Astrocyte (in vitro differentiated cells and primary cell): ENCODE measurements at regions not wholly inside any gene's neighbourhood (a gene's known extent, or its start where the extent isn't known, plus 50 kb on each side); places are given as distances from the start of the nearest gene placed in this dataset.

ENCODE experiments used
- DNase-seq: peaks from one replicate; pipeline ENCODE4 v3.0.0-alpha.2; 2010; ENCODE audit warnings: low read depth
- FAIRE-seq: peaks from 2 replicates; lab custom pipeline; 2011; peaks lifted over from hg19 to GRCh38; lab: Jason Lieb, UNC
- H2AFZ ChIP-seq: 2 replicates; pipeline ENCODE4 v1.6.0; 2012; ENCODE audit warnings: low read depth, low read length, inconsistent platforms
- H3K27ac ChIP-seq: 2 replicates; pipeline ENCODE4 v1.5.1; 2011; ENCODE audit warnings: low read depth, low read length, inconsistent platforms
- H3K27me3 ChIP-seq: 2 replicates; pipeline ENCODE4 v1.6.0; 2011; ENCODE audit warnings: low read length, inconsistent platforms; ENCODE audit not compliant: insufficient read depth
- H3K36me3 ChIP-seq: 2 replicates; pipeline ENCODE4 v1.5.1; 2011; ENCODE audit warnings: low read length, inconsistent platforms; ENCODE audit not compliant: insufficient read depth
- H3K4me1 ChIP-seq: 2 replicates; pipeline ENCODE4 v1.5.1; 2011; ENCODE audit warnings: low read length, inconsistent platforms; ENCODE audit not compliant: insufficient read depth
- H3K4me2 ChIP-seq: 2 replicates; pipeline ENCODE4 v1.6.0; 2012; ENCODE audit warnings: low read length, inconsistent platforms
- H3K4me3 ChIP-seq: 2 replicates; pipeline ENCODE4 v1.5.1; 2011; ENCODE audit warnings: low read depth, mild to moderate bottlenecking, low read length, inconsistent platforms; ENCODE audit not compliant: insufficient read depth
- H3K79me2 ChIP-seq: 2 replicates; pipeline ENCODE4 v1.6.0; 2012; ENCODE audit warnings: mild to moderate bottlenecking, low read length, inconsistent platforms; ENCODE audit not compliant: insufficient read depth
- H3K9ac ChIP-seq: 2 replicates; pipeline ENCODE4 v1.6.0; 2012; ENCODE audit warnings: mild to moderate bottlenecking, low read length, inconsistent platforms
- H3K9me3 ChIP-seq: 2 replicates; pipeline ENCODE4 v1.5.1; 2012; ENCODE audit warnings: low read depth, mild to moderate bottlenecking, low read length, inconsistent platforms; ENCODE audit not compliant: insufficient read depth
- H4K20me1 ChIP-seq: 2 replicates; pipeline ENCODE4 v1.6.0; 2012; ENCODE audit warnings: low read length, inconsistent platforms; ENCODE audit not compliant: insufficient read depth
- H3K27ac Mint-ChIP-seq: one replicate; pipeline ENCODE4 v1.8.0; 2021; ENCODE audit warnings: mild to moderate bottlenecking, mixed read lengths; ENCODE audit not compliant: unreplicated experiment
- H3K27me3 Mint-ChIP-seq: one replicate; pipeline ENCODE4 v1.8.0; 2021; ENCODE audit warnings: low read depth, mixed read lengths; ENCODE audit not compliant: unreplicated experiment
- H3K36me3 Mint-ChIP-seq: one replicate; pipeline ENCODE4 v1.8.0; 2021; ENCODE audit warnings: low read depth, mixed read lengths; ENCODE audit not compliant: unreplicated experiment
- H3K4me1 Mint-ChIP-seq: one replicate; pipeline ENCODE4 v1.8.0; 2021; ENCODE audit warnings: low read depth, mixed read lengths; ENCODE audit not compliant: unreplicated experiment
- H3K4me3 Mint-ChIP-seq: one replicate; pipeline ENCODE4 v1.8.0; 2021; ENCODE audit warnings: mild to moderate bottlenecking, moderate library complexity, mixed read lengths; ENCODE audit not compliant: unreplicated experiment
- H3K9me3 Mint-ChIP-seq: one replicate; pipeline ENCODE4 v1.8.0; 2021; ENCODE audit warnings: mild to moderate bottlenecking, mixed read lengths; ENCODE audit not compliant: unreplicated experiment
- CTCF ChIP-seq: IDR thresholded peaks from 2 replicates; pipeline ENCODE4 v1.5.1; 2011; ENCODE audit warnings: low read depth, mild to moderate bottlenecking, inconsistent platforms, low read length, moderate library complexity; ENCODE audit not compliant: insufficient read depth
- EZH2 ChIP-seq: IDR thresholded peaks from 2 replicates; pipeline ENCODE4 v1.6.1; 2012; ENCODE audit warnings: mild to moderate bottlenecking, low read length, inconsistent platforms; ENCODE audit not compliant: insufficient read depth

- FAIRE-seq (no peak), DNase-seq (no peak)
- no peaks in the 10 kb centered on the region for H3K9me3 ChIP-seq
- no peaks in the 10 kb centered on the region for H3K79me2 ChIP-seq
- peaks cover 4% of the 10 kb centered on the region for H3K36me3 Mint-ChIP-seq
- H2AFZ ChIP-seq: no peak overlapping the region
- no peaks in the 10 kb centered on the region for H3K36me3 ChIP-seq
- H3K4me3 ChIP-seq: no peak overlapping the region
- H3K4me3 Mint-ChIP-seq: no peak overlapping the region
- peaks cover 2% of the 10 kb centered on the region for H3K4me1 Mint-ChIP-seq
- H3K27me3 ChIP-seq: no peaks in the 10 kb centered on the region
- peaks cover 17% of the 10 kb centered on the region for H3K9me3 Mint-ChIP-seq
- no peak overlapping the region for H3K27ac Mint-ChIP-seq
- H3K4me1 ChIP-seq: no peaks in the 10 kb centered on the region
- no peaks in the 10 kb centered on the region for H4K20me1 ChIP-seq
- no peak for TF ChIP-seq EZH2
- no peak for TF ChIP-seq CTCF
- peaks cover 6% of the 10 kb centered on the region for H3K27me3 Mint-ChIP-seq
- no peak overlapping the region for H3K4me2 ChIP-seq
- H3K27ac ChIP-seq: no peak overlapping the region
- no peak overlapping the region for H3K9ac ChIP-seq
These were observed 174.1 kb upstream of the UBE2E2 start for GRCh38 chr3:23029001-23029400.

GRCh38 chr3:23035927-23036640 is 167.0 kb upstream of the UBE2E2 start:
- Mint-ChIP-seq H3K36me3 (peaks cover 5% of the 10 kb centered on the region), H3K4me1 (peaks cover 13% of the 10 kb centered on the region), H3K27me3 (peaks cover 6% of the 10 kb centered on the region), H3K9me3 (peaks cover 15% of the 10 kb centered on the region), H3K4me3 (no peak overlapping the region), H3K27ac (no peak overlapping the region)
- Histone ChIP-seq H3K27ac (no peak overlapping the region), H3K4me3 (no peak overlapping the region), H3K9ac (no peak overlapping the region), H3K4me2 (no peak overlapping the region), H2AFZ (no peak overlapping the region), H3K79me2 (no peaks in the 10 kb centered on the region), H3K4me1 (no peaks in the 10 kb centered on the region), H4K20me1 (no peaks in the 10 kb centered on the region), H3K9me3 (no peaks in the 10 kb centered on the region), H3K36me3 (no peaks in the 10 kb centered on the region), H3K27me3 (no peaks in the 10 kb centered on the region)
- no peak for TF ChIP-seq EZH2
- no peak for TF ChIP-seq CTCF
- FAIRE-seq: no peak
- DNase-seq: no peak

- no peak for FAIRE-seq
- H3K27ac Mint-ChIP-seq: peak overlapping the region; percentile 29
- H3K4me1 Mint-ChIP-seq: peaks cover 13% of the 10 kb centered on the region
These were observed 166.4 kb upstream of the UBE2E2 start for GRCh38 chr3:23036728-23037127.

More at GRCh38 chr3:23036728-23037127, 166.4 kb upstream of the UBE2E2 start:
- Histone ChIP-seq H3K9me3 (no peaks in the 10 kb centered on the region), H3K4me2 (no peak overlapping the region), H3K27me3 (no peaks in the 10 kb centered on the region), H3K9ac (no peak overlapping the region), H3K79me2 (no peaks in the 10 kb centered on the region), H2AFZ (no peak overlapping the region), H3K4me1 (no peaks in the 10 kb centered on the region), H4K20me1 (no peaks in the 10 kb centered on the region), H3K4me3 (no peak overlapping the region), H3K27ac (no peak overlapping the region), H3K36me3 (no peaks in the 10 kb centered on the region)
- no peak for TF ChIP-seq CTCF
- TF ChIP-seq EZH2: no peak
- Mint-ChIP-seq H3K9me3 (peaks cover 10% of the 10 kb centered on the region), H3K36me3 (peaks cover 5% of the 10 kb centered on the region), H3K27me3 (peaks cover 6% of the 10 kb centered on the region), H3K4me3 (no peak overlapping the region)
- no peak for DNase-seq
